ENCODE measurements at regions not wholly inside any gene's neighbourhood (a gene's known extent, or its start where the extent isn't known, plus 50 kb on each side); places are given as distances from the start of the nearest gene placed in this dataset.
"Not testable (repeated sequence)": the region's sequence is repeated elsewhere in the genome, so short reads cannot be mapped to it uniquely, and the experiment has no call there.

GRCh38 chr6:98036344-98036923 is 753.4 kb upstream of the MMS22L start:
- no peak for DNase-seq (ENCODE audit: low spot score)

- DNase-seq (ENCODE audit: low spot score), result no peak
Observed at GRCh38 chr6:98037571-98037970, 754.6 kb upstream of the MMS22L start.

- no peak for DNase-seq (ENCODE audit: low spot score)
Observed at GRCh38 chr6:98039443-98039842, 756.4 kb upstream of the MMS22L start.

- DNase-seq (ENCODE audit: low spot score), result no peak
Observed at GRCh38 chr6:98039904-98040607, 757.0 kb upstream of the MMS22L start.

GRCh38 chr6:98041056-98041455 is 758.0 kb upstream of the MMS22L start:
- DNase-seq (ENCODE audit: low spot score), result no peak

GRCh38 chr6:98041921-98042320 is 758.9 kb upstream of the MMS22L start:
- no peak for DNase-seq (ENCODE audit: low spot score)

GRCh38 chr6:98044151-98044561 is 761.1 kb upstream of the MMS22L start:
- no peak for DNase-seq (ENCODE audit: low spot score)

- DNase-seq (ENCODE audit: low spot score), result no peak
Observed at GRCh38 chr6:98044791-98045470, 761.9 kb upstream of the MMS22L start.

GRCh38 chr6:98047164-98047563 is 764.1 kb upstream of the MMS22L start:
- no peak for DNase-seq (ENCODE audit: low spot score)

- DNase-seq (ENCODE audit: low spot score), result no peak
Observed at GRCh38 chr6:98047871-98048270, 764.9 kb upstream of the MMS22L start.

- DNase-seq (ENCODE audit: low spot score), result no peak
Observed at GRCh38 chr6:98054453-98054852, 771.4 kb upstream of the MMS22L start.

GRCh38 chr6:98056955-98057354 is 773.9 kb upstream of the MMS22L start:
- no peak for DNase-seq (ENCODE audit: low spot score)

- DNase-seq (ENCODE audit: low spot score), result no peak
Observed at GRCh38 chr6:98067375-98067774, 767.0 kb upstream of the POU3F2 start.

GRCh38 chr6:98088537-98088936 is 745.8 kb upstream of the POU3F2 start:
- DNase-seq (ENCODE audit: low spot score), result not testable (repeated sequence)

GRCh38 chr6:98092331-98092730 is 742.0 kb upstream of the POU3F2 start:
- DNase-seq (ENCODE audit: low spot score), result no peak

GRCh38 chr6:98094696-98095095 is 739.7 kb upstream of the POU3F2 start:
- DNase-seq (ENCODE audit: low spot score), result no peak

- no peak for DNase-seq (ENCODE audit: low spot score)
Observed at GRCh38 chr6:98107801-98108200, 726.6 kb upstream of the POU3F2 start.

- DNase-seq (ENCODE audit: low spot score), result no peak
Observed at GRCh38 chr6:98116455-98116854, 717.9 kb upstream of the POU3F2 start.

- no peak for DNase-seq (ENCODE audit: low spot score)
Observed at GRCh38 chr6:98117068-98117467, 717.3 kb upstream of the POU3F2 start.

- DNase-seq (ENCODE audit: low spot score), result no peak
Observed at GRCh38 chr6:98118397-98119045, 715.9 kb upstream of the POU3F2 start.

- no peak for DNase-seq (ENCODE audit: low spot score)
Observed at GRCh38 chr6:98124171-98124570, 710.2 kb upstream of the POU3F2 start.

- DNase-seq (ENCODE audit: low spot score), result no peak
Observed at GRCh38 chr6:98131290-98131990, 702.9 kb upstream of the POU3F2 start.
